H9 (cell line): ENCODE measurements at regions not wholly inside any gene's neighbourhood (a gene's known extent, or its start where the extent isn't known, plus 50 kb on each side); places are given as distances from the start of the nearest gene placed in this dataset.

Source experiments
- DNase-seq: peaks from one replicate; pipeline ENCODE4 v3.0.0-alpha.2; 2017
- H2AFZ ChIP-seq: one replicate; pipeline ENCODE4 v1.6.1; 2013; ENCODE audit warnings: mild to moderate bottlenecking, low read length, control low read depth, moderate library complexity
- H2AK5ac ChIP-seq: 2 replicates; pipeline ENCODE4 v1.6.1; 2013; ENCODE audit warnings: low read length, control low read depth, mixed read lengths; ENCODE audit not compliant: insufficient read length
- H2BK120ac ChIP-seq: one replicate; pipeline ENCODE4 v1.6.1; 2013; ENCODE audit warnings: low read depth, mild to moderate bottlenecking, low read length, control low read depth, inconsistent platforms; ENCODE audit not compliant: poor library complexity, severe bottlenecking
- H2BK12ac ChIP-seq: 2 replicates; pipeline ENCODE4 v1.6.1; 2013; ENCODE audit warnings: low read length, control low read depth, mixed read lengths, low read depth; ENCODE audit not compliant: insufficient read length
- H2BK15ac ChIP-seq: 2 replicates; pipeline ENCODE4 v1.6.1; 2013; ENCODE audit warnings: low read depth, low read length, control low read depth
- H2BK20ac ChIP-seq: one replicate; pipeline ENCODE4 v1.6.1; 2013; ENCODE audit warnings: low read depth, mild to moderate bottlenecking, low read length, control low read depth, inconsistent platforms; ENCODE audit not compliant: poor library complexity, severe bottlenecking
- H2BK5ac ChIP-seq: 2 replicates; pipeline ENCODE4 v1.6.1; 2013; ENCODE audit warnings: low read length, control low read depth, mixed read lengths; ENCODE audit not compliant: insufficient read length
- H3K14ac ChIP-seq: 2 replicates; pipeline ENCODE4 v1.6.1; 2013; ENCODE audit warnings: low read length, control low read depth; ENCODE audit not compliant: insufficient read depth
- H3K18ac ChIP-seq: 2 replicates; pipeline ENCODE4 v1.6.1; 2013; ENCODE audit warnings: low read depth, mild to moderate bottlenecking, mixed read lengths, low read length, control low read depth; ENCODE audit not compliant: insufficient read length
- H3K23ac ChIP-seq: 2 replicates; pipeline ENCODE4 v1.6.1; 2013; ENCODE audit warnings: low read length, control low read depth, mixed read lengths, low read depth; ENCODE audit not compliant: insufficient read length
- H3K23me2 ChIP-seq: 2 replicates; pipeline ENCODE4 v1.6.1; 2013; ENCODE audit warnings: low read depth, mild to moderate bottlenecking, mixed read lengths, low read length, control low read depth; ENCODE audit not compliant: insufficient read length, poor library complexity, severe bottlenecking
- H3K27ac ChIP-seq: 2 replicates; pipeline ENCODE4 v1.5.1; 2013; ENCODE audit warnings: low read length, control low read depth, mixed read lengths, low read depth; ENCODE audit not compliant: insufficient read length
- H3K27me3 ChIP-seq: 2 replicates; pipeline ENCODE4 v1.6.1; 2013; ENCODE audit warnings: low read length, control low read depth, inconsistent platforms; ENCODE audit not compliant: insufficient read depth
- H3K4ac ChIP-seq: 2 replicates; pipeline ENCODE4 v1.6.1; 2013; ENCODE audit warnings: low read depth, mild to moderate bottlenecking, control low read depth, inconsistent platforms, low read length, moderate library complexity
- H3K4me1 ChIP-seq: 2 replicates; pipeline ENCODE4 v1.6.1; 2013; ENCODE audit warnings: low read length, control low read depth, inconsistent platforms; ENCODE audit not compliant: insufficient read depth
- H3K4me2 ChIP-seq: 2 replicates; pipeline ENCODE4 v1.6.1; 2013; ENCODE audit warnings: low read length, control low read depth, mixed read lengths; ENCODE audit not compliant: insufficient read length, insufficient read depth
- H3K56ac ChIP-seq: 2 replicates; pipeline ENCODE4 v1.6.1; 2013; ENCODE audit warnings: low read depth, mild to moderate bottlenecking, mixed read lengths, low read length, control low read depth; ENCODE audit not compliant: insufficient read length
- H3K79me1 ChIP-seq: 2 replicates; pipeline ENCODE4 v1.6.1; 2013; ENCODE audit warnings: low read depth, mild to moderate bottlenecking, moderate library complexity, low read length, control low read depth, inconsistent platforms; ENCODE audit not compliant: insufficient read depth, poor library complexity, severe bottlenecking
- H3K79me2 ChIP-seq: 2 replicates; pipeline ENCODE4 v1.6.1; 2013; ENCODE audit warnings: low read length, control low read depth, inconsistent platforms; ENCODE audit not compliant: insufficient read depth
- H3K9ac ChIP-seq: 2 replicates; pipeline ENCODE4 v1.6.1; 2013; ENCODE audit warnings: low read length, control low read depth, mixed read lengths; ENCODE audit not compliant: insufficient read length; ENCODE audit errors: extremely low read depth
- H3K9me3 ChIP-seq: one replicate; pipeline ENCODE4 v1.6.1; 2013; ENCODE audit warnings: low read depth, low read length, inconsistent platforms; ENCODE audit not compliant: control insufficient read depth
- H3T11ph ChIP-seq: one replicate; pipeline ENCODE4 v1.6.1; 2013; ENCODE audit warnings: mild to moderate bottlenecking, low read length, control low read depth, inconsistent platforms
- H4K20me1 ChIP-seq: one replicate; pipeline ENCODE4 v1.6.1; 2013; ENCODE audit not compliant: control insufficient read depth, insufficient read length, insufficient read depth
- H4K5ac ChIP-seq: 2 replicates; pipeline ENCODE4 v1.6.1; 2013; ENCODE audit warnings: low read depth, mild to moderate bottlenecking, mixed read lengths, low read length, control low read depth; ENCODE audit not compliant: insufficient read length
- H4K8ac ChIP-seq: replicated peaks from 2 replicates; pipeline ENCODE4 v1.6.1; 2013; ENCODE audit warnings: low read length, control low read depth, mixed read lengths, low read depth; ENCODE audit not compliant: insufficient read length
- H4K91ac ChIP-seq: 2 replicates; pipeline ENCODE4 v1.6.1; 2013; ENCODE audit warnings: low read depth, mild to moderate bottlenecking, moderate library complexity, mixed read lengths, low read length, control low read depth; ENCODE audit not compliant: insufficient read length
- H3K27ac Mint-ChIP-seq, 3 experiments: 2 replicates in 2 of 3; 3 replicates in 1 of 3; pipeline ENCODE4 v1.8.0; 2020 to 2021; ENCODE audit warnings: mixed read lengths in 3 of 3, mild to moderate bottlenecking in 1 of 3, moderate library complexity in 1 of 3
- H3K27me3 Mint-ChIP-seq: 2 replicates; pipeline ENCODE4 v1.8.0; 2021; ENCODE audit warnings: low read depth, mild to moderate bottlenecking, moderate library complexity, mixed read lengths
- H3K36me3 Mint-ChIP-seq, 3 experiments: 2 replicates in 2 of 3; 3 replicates in 1 of 3; pipeline ENCODE4 v1.8.0; 2020 to 2021; ENCODE audit warnings: low read depth in 3 of 3, mixed read lengths in 3 of 3; ENCODE audit not compliant: insufficient read depth in 1 of 3
- H3K4me1 Mint-ChIP-seq, 2 experiments: 2 replicates each; pipeline ENCODE4 v1.8.0; 2020; ENCODE audit warnings: mixed read lengths in 2 of 2
- H3K4me3 Mint-ChIP-seq, 2 experiments: 2 replicates in 1 of 2; 3 replicates in 1 of 2; pipeline ENCODE4 v1.8.0; 2020 to 2021; ENCODE audit warnings: mild to moderate bottlenecking in 2 of 2, mixed read lengths in 2 of 2, moderate library complexity in 1 of 2
- H3K9me3 Mint-ChIP-seq, 2 experiments: 2 replicates in 1 of 2; 3 replicates in 1 of 2; pipeline ENCODE4 v1.8.0; 2020; ENCODE audit warnings: mild to moderate bottlenecking in 2 of 2, mixed read lengths in 2 of 2, moderate library complexity in 1 of 2
- WGBS: extraction: QIAGEN DNeasy Blood & Tissue Kit; methylation state at CpG from one replicate; pipeline ENCODE4 v1.1.7; 2013; ENCODE audit warnings: missing lambda C conversion rate, low lambda C conversion rate, mixed read lengths; ENCODE audit not compliant: insufficient read length; ENCODE audit errors: extremely low coverage; 5-methylcytosine and 5-hydroxymethylcytosine counted together
- TF ChIP-seq, protein P1 (sequence below): fragments of 200-600 bp; sonication (generic); conservative IDR thresholded peaks from 3 replicates; pipeline ENCODE4 v1.8.0; 2021; ENCODE audit warnings: antibody characterized with exemption, mild to moderate bottlenecking

DNA sequence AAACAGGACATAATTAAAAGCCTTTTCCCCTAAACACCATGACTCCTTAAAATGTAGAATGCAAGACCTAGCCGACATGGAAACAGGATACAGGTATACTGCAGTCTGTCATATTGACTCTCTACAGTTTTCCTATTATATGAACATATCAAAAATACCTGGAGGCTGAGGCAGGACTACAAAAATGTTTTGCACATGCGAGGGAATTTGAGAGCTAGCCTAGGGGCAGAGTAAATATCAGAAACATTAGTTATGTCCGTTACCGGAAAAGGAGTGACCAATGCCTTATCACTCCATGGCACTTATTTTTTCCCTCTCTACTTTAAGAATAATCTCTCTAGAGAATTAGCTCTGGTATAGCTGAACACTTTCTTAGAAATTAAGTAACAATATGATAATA lies 732.3 kb downstream of the TUSC7 start:
- H2BK15ac ChIP-seq = no peak overlapping the region
- H3K9me3 Mint-ChIP-seq = no peaks in the 10 kb centered on the region
- H2BK5ac ChIP-seq = no peak overlapping the region
- H3K27ac Mint-ChIP-seq = no peak overlapping the region
- no peak overlapping the region for H3K18ac ChIP-seq
- H3K79me2 ChIP-seq = no peaks in the 10 kb centered on the region
- no peak overlapping the region for H3K27ac ChIP-seq
- no peak overlapping the region for H3K4me2 ChIP-seq
- no peak overlapping the region for H3K4me3 Mint-ChIP-seq
- no peak overlapping the region for H3T11ph ChIP-seq
- H3K9ac ChIP-seq = no peak overlapping the region
- no peak overlapping the region for H2BK20ac ChIP-seq
- H3K56ac ChIP-seq = no peak overlapping the region
- H4K91ac ChIP-seq = no peak overlapping the region
- no peaks in the 10 kb centered on the region for H3K9me3 ChIP-seq
- WGBS = no CpG with 5 or more reads among the region's 4 CpGs
- no peaks in the 10 kb centered on the region; the same call in 1 of the 2 replicates for H3K4me1 ChIP-seq
- H4K5ac ChIP-seq = no peak overlapping the region
- H3K4ac ChIP-seq = no peak overlapping the region
- H3K36me3 Mint-ChIP-seq = no peaks in the 10 kb centered on the region
- no peak overlapping the region for H2AK5ac ChIP-seq
- peaks cover 24 to 25% of the 10 kb centered on the region in 2 experiments for H3K4me1 Mint-ChIP-seq
- H3K27me3 ChIP-seq = no peaks in the 10 kb centered on the region
- TF ChIP-seq, protein P1, sequence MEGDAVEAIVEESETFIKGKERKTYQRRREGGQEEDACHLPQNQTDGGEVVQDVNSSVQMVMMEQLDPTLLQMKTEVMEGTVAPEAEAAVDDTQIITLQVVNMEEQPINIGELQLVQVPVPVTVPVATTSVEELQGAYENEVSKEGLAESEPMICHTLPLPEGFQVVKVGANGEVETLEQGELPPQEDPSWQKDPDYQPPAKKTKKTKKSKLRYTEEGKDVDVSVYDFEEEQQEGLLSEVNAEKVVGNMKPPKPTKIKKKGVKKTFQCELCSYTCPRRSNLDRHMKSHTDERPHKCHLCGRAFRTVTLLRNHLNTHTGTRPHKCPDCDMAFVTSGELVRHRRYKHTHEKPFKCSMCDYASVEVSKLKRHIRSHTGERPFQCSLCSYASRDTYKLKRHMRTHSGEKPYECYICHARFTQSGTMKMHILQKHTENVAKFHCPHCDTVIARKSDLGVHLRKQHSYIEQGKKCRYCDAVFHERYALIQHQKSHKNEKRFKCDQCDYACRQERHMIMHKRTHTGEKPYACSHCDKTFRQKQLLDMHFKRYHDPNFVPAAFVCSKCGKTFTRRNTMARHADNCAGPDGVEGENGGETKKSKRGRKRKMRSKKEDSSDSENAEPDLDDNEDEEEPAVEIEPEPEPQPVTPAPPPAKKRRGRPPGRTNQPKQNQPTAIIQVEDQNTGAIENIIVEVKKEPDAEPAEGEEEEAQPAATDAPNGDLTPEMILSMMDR = no peak
- no peaks in the 10 kb centered on the region for H3K79me1 ChIP-seq
- no peaks in the 10 kb centered on the region; the same call in 1 of the 2 replicates for H3K27me3 Mint-ChIP-seq
- no peak overlapping the region for H2BK12ac ChIP-seq
- no peak overlapping the region for H2AFZ ChIP-seq
- no peaks in the 10 kb centered on the region for H4K20me1 ChIP-seq
- H2BK120ac ChIP-seq = no peak overlapping the region
- H3K23me2 ChIP-seq = no peaks in the 10 kb centered on the region
- H3K23ac ChIP-seq = no peak overlapping the region
- H4K8ac ChIP-seq = no peak overlapping the region
- no peak overlapping the region for H3K14ac ChIP-seq
- no peak for DNase-seq
